PC-3 (cell line): ENCODE measurements at regions not wholly inside any gene's neighbourhood (a gene's known extent, or its start where the extent isn't known, plus 50 kb on each side); places are given as distances from the start of the nearest gene placed in this dataset.

ENCODE experiments used
- ATAC-seq: fragments of 200-7000 bp; cut with Tn5 transposase; 2 replicates; pipeline ENCODE4 v1.9.1; 2020; ENCODE audit warnings: mild to moderate bottlenecking, moderate library complexity
- BruUV-seq: library from RNA; stranded (reverse); fragments of 400-500 nt; replicated peaks from 2 replicates; lab custom pipeline; 2021; lab: Mats Ljungman, UMichigan
- CTCF ChIA-PET: fragments of 300-600 bp; sonication (Branson Sonifier 250); formaldehyde crosslinking; loops from one replicate; lab custom pipeline; 2022; ENCODE audit warnings: antibody characterized with exemption; lab: Charles Lee
- POLR2A ChIA-PET: fragments of 300-600 bp; sonication (Branson Sonifier 250); formaldehyde crosslinking; loops from one replicate; lab custom pipeline; 2022; ENCODE audit warnings: antibody characterized with exemption; ENCODE audit not compliant: unreplicated experiment; lab: Charles Lee
- DNase-seq: peaks from one replicate; pipeline ENCODE4 v3.0.0-alpha.2; 2015
- H2AFZ ChIP-seq: fragments of 300-600 bp; sonication (generic); 2 replicates; pipeline ENCODE4 v1.6.0; 2016; ENCODE audit warnings: antibody characterized with exemption, low read length
- H3F3A ChIP-seq: fragments of 300-600 bp; sonication (generic); one replicate; pipeline ENCODE4 v1.6.0; 2017; ENCODE audit warnings: antibody characterized with exemption, low read length, control low read depth, mild to moderate bottlenecking; ENCODE audit not compliant: unreplicated experiment
- H3K27ac ChIP-seq: fragments of 300-600 bp; sonication (generic); 2 replicates; pipeline ENCODE4 v1.5.1; 2016; ENCODE audit warnings: mild to moderate bottlenecking, low read length
- H3K27me3 ChIP-seq: fragments of 300-600 bp; sonication (generic); 2 replicates; pipeline ENCODE4 v1.6.1; 2016; ENCODE audit warnings: low read length, mixed read lengths
- H3K36me3 ChIP-seq: fragments of 300-600 bp; sonication (generic); 2 replicates; pipeline ENCODE4 v1.6.1; 2016; ENCODE audit warnings: low read depth, mixed run types, low read length, mixed read lengths
- H3K4me1 ChIP-seq: fragments of 300-600 bp; sonication (generic); 2 replicates; pipeline ENCODE4 v1.5.1; 2016; ENCODE audit warnings: low read length; ENCODE audit not compliant: insufficient read depth
- H3K4me2 ChIP-seq: fragments of 300-600 bp; sonication (generic); 2 replicates; pipeline ENCODE4 v1.6.0; 2016; ENCODE audit warnings: low read length
- H3K4me3 ChIP-seq: fragments of 300-600 bp; sonication (generic); 2 replicates; pipeline ENCODE4 v1.5.1; 2016; ENCODE audit warnings: mild to moderate bottlenecking, low read length, mixed read lengths
- H3K79me2 ChIP-seq: fragments of 300-600 bp; sonication (generic); 2 replicates; pipeline ENCODE4 v1.6.1; 2017; ENCODE audit warnings: low read length, mixed read lengths
- H3K9ac ChIP-seq: fragments of 300-600 bp; sonication (generic); 2 replicates; pipeline ENCODE4 v1.6.0; 2016; ENCODE audit warnings: mild to moderate bottlenecking, low read length
- H3K9me2 ChIP-seq: fragments of 300-600 bp; sonication (generic); replicated peaks from 2 replicates; pipeline ENCODE4 v1.6.1; 2016; ENCODE audit warnings: mixed run types, low read length, mixed read lengths
- H3K9me3 ChIP-seq: fragments of 300-600 bp; sonication (generic); 2 replicates; pipeline ENCODE4 v1.6.1; 2016; ENCODE audit warnings: low read length, mixed read lengths
- H4K20me1 ChIP-seq: fragments of 300-600 bp; sonication (generic); 2 replicates; pipeline ENCODE4 v1.6.1; 2016; ENCODE audit warnings: low read length, mixed read lengths
- CTCF ChIP-seq: fragments of 300-600 bp; sonication (generic); conservative IDR thresholded peaks from 2 replicates; pipeline ENCODE4 v1.5.1; 2017; ENCODE audit warnings: antibody characterized with exemption, low read depth, mild to moderate bottlenecking, low read length
- EZH2 ChIP-seq: fragments of 300-600 bp; sonication (generic); IDR thresholded peaks from one replicate; pipeline ENCODE4 v1.6.1; 2017; ENCODE audit warnings: antibody characterized with exemption, mild to moderate bottlenecking, low read length; ENCODE audit not compliant: unreplicated experiment
- EZH2phosphoT487 ChIP-seq: fragments of 300-600 bp; sonication (generic); IDR thresholded peaks from 2 replicates; pipeline ENCODE4 v1.6.1; 2018; ENCODE audit warnings: mild to moderate bottlenecking, antibody characterized with exemption, low read length, borderline replicate concordance
- intact Hi-C: fragments of 100-400 bp; cut with micrococcal nuclease; formaldehyde crosslinking; loops from 2 replicates; pipeline ENCODE4 v1.9.0; 2023

GRCh38 chr3:31406896-31407295 is 125.8 kb upstream of the STT3B start:
- no peaks in the 10 kb centered on the region for H3K4me1 ChIP-seq
- intact Hi-C loops: no loop called here
- ChIA-PET CTCF (no interaction called here), POLR2A (no interaction called here)
- H3K27ac ChIP-seq: no peak overlapping the region
- no peaks in the 10 kb centered on the region for H3K27me3 ChIP-seq
- no peak for ATAC-seq
- TF ChIP-seq EZH2phosphoT487 (no peak), CTCF (no peak), EZH2 (no peak)
- no peak overlapping the region for H3K4me3 ChIP-seq
- no peaks in the 10 kb centered on the region for H3K9me2 ChIP-seq
- H3K9ac ChIP-seq: no peak overlapping the region
- no peak overlapping the region for H2AFZ ChIP-seq
- no peaks in the 10 kb centered on the region for H3F3A ChIP-seq
- no peaks in the 10 kb centered on the region for H4K20me1 ChIP-seq
- DNase-seq: no peak
- BruUV-seq: no TSS peak
- no peaks in the 10 kb centered on the region for H3K79me2 ChIP-seq
- H3K9me3 ChIP-seq: no peaks in the 10 kb centered on the region
- H3K36me3 ChIP-seq: no peaks in the 10 kb centered on the region
- no peak overlapping the region for H3K4me2 ChIP-seq

- H3K36me3 ChIP-seq: no peaks in the 10 kb centered on the region
- CTCF ChIA-PET: no interaction called here
- ATAC-seq (no peak), DNase-seq (no peak)
- no peaks in the 10 kb centered on the region for H3K9me3 ChIP-seq
- POLR2A ChIA-PET: interaction anchor here (0.6 kb wide), 1 partner anchor 124 kb away, joined by 3 read pairs; no protein-coding TSS in a partner anchor
- no peaks in the 10 kb centered on the region for H3K9me2 ChIP-seq
- H4K20me1 ChIP-seq: no peaks in the 10 kb centered on the region
- H3K27ac ChIP-seq: no peak overlapping the region
- H3K9ac ChIP-seq: no peak overlapping the region
- no peak overlapping the region for H3K4me2 ChIP-seq
- no peaks in the 10 kb centered on the region for H3F3A ChIP-seq
- intact Hi-C loops: no loop called here
- TF ChIP-seq CTCF (no peak), EZH2phosphoT487 (no peak), EZH2 (no peak)
- no peak overlapping the region for H2AFZ ChIP-seq
- H3K27me3 ChIP-seq: no peaks in the 10 kb centered on the region
- no TSS peak for BruUV-seq
- peaks cover 3% of the 10 kb centered on the region; the same call in 1 of the 2 replicates for H3K4me1 ChIP-seq
- no peaks in the 10 kb centered on the region for H3K79me2 ChIP-seq
- no peak overlapping the region for H3K4me3 ChIP-seq
Observed at GRCh38 chr3:31407665-31408064, 125.1 kb upstream of the STT3B start.

- H3K4me3 ChIP-seq: no peak overlapping the region
- H3K36me3 ChIP-seq: no peaks in the 10 kb centered on the region
- H3K9ac ChIP-seq: no peak overlapping the region
- no peaks in the 10 kb centered on the region for H3F3A ChIP-seq
- no peaks in the 10 kb centered on the region for H3K27me3 ChIP-seq
- no peaks in the 10 kb centered on the region for H3K79me2 ChIP-seq
- DNase-seq (no peak), ATAC-seq (no peak)
- POLR2A ChIA-PET: no interaction called here
- TF ChIP-seq EZH2phosphoT487 (no peak), CTCF (no peak)
- peaks cover 12% of the 10 kb centered on the region for H3K4me1 ChIP-seq
- no peak overlapping the region for H3K4me2 ChIP-seq
- intact Hi-C loops: no loop called here
- CTCF ChIA-PET: no interaction called here
- no peaks in the 10 kb centered on the region for H3K9me3 ChIP-seq
- no peaks in the 10 kb centered on the region for H4K20me1 ChIP-seq
- H3K27ac ChIP-seq: no peak overlapping the region
- H3K9me2 ChIP-seq: no peaks in the 10 kb centered on the region
- H2AFZ ChIP-seq: no peak overlapping the region
- no TSS peak for BruUV-seq
Observed at GRCh38 chr3:31408720-31409119, 124.0 kb upstream of the STT3B start.
